DMS53 (cell line): ENCODE measurements at regions not wholly inside any gene's neighbourhood (a gene's known extent, or its start where the extent isn't known, plus 50 kb on each side); places are given as distances from the start of the nearest gene placed in this dataset.
A peak's percentile ranks its signal among the peaks of the same experiment; 100 is the strongest.
"Not testable (repeated sequence)": the region's sequence is repeated elsewhere in the genome, so short reads cannot be mapped to it uniquely, and the experiment has no call there.

ENCODE experiments used
- DNase-seq: peaks from one replicate; lab custom pipeline; 2025; lab: John Stamatoyannopoulos, UW

GRCh38 chr4:58368221-58368620 is 1258.0 kb upstream of the IGFBP7 start:
- DNase-seq: no peak

DNA sequence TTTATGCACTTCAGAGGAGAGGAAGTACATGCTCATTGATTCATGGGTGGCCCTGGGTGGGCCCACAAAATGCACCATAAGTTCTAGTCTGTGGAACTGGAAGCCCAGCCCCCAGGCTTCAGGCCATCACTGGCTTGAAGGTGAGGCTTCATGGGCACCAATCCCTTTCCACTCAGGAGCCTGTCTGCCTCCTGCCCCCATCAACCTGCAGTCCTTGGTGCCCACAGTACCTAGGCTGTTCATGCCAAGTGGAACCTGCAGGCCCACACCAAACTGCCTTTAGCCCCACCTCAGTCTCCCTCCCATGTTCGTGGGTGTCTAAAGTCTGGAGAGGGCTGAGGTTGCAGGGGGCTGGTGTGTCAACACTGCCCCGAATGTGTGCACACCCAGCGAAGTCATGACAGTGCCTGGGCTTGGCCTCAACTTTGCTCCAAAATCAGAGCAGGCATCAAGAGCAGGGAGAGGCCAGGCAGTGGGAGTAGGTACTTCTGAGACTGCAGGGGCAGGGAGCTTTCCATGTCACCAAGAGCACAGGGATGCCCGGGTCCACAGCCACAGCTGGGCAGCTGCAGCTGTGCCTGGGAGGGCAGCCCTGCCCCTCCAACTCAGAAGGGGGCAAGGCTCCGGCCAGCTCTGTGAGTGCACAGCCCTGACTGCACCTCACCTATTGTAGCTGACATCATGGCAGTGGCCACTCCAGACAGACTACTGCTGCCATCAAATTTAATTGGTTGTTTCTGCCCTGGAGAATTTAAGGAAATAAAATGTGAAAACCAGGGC is 1250.4 kb upstream of the IGFBP7 start:
- no peak for DNase-seq

GRCh38 chr4:58359590-58359989 is 1249.4 kb upstream of the IGFBP7 start:
- no peak for DNase-seq

DNA sequence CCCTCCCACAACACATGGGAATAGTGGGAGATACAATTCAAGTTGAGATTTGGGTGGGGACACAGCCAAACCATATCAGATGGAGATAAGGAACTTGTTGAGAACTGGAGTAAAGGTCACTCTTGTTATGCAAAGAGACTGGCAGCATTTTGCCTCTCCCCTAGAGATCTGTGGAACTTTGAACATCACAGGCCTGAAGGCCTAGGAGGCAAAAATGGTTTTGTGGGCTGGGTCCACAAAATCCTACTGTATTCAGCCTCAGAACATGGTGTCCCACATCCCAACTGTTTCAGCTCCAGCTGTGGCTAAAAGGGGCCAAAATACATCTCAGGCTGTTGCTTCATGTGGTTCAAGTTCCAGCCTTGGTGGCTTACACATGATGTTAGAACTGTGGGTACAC is 1247.8 kb upstream of the IGFBP7 start:
- no peak for DNase-seq

- DNase-seq: no peak
Measured at GRCh38 chr4:58325070-58325469, 1214.9 kb upstream of the IGFBP7 start.

GRCh38 chr4:58313444-58313843 is 1203.3 kb upstream of the IGFBP7 start:
- DNase-seq: no peak

DNA sequence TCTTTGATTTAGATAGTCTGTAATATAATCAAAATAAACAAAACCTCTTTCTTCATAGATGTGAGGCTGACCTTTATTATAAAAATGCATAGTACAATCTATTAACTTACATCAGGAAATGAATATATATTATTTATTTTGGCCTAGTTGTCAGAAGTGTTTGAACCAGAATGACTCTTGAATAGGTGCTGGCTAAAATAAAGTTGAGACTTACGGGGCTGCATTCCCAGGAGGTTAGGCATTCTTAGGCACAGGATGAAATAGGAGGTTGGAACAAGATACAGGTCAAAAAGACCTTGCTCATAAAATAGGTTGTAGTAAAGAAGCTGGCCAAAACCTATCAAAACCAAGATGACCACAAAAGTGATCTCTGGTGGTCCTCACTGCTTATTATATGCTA is 1193.3 kb upstream of the IGFBP7 start:
- DNase-seq: no peak

- DNase-seq: peak; percentile 2
Measured at GRCh38 chr4:58301376-58301999, 1191.3 kb upstream of the IGFBP7 start.

DNA sequence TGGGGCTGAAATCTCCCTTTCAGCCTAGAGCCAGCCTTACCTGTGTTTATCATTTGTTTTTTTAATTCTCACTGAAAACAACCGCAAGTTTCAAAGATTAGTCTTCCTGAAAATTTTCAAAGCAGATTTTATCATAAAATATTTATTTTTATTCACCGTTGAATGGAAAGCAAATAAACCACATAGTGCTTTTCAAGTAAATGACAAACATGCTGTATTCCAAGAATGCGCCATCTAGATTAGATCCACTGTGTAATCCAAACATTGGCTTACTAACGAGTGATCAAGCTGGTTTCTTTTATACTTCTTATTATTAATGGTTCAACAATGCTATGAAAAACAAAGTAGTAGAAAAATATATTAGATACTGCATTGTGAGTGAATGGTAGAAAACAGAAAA is 1176.2 kb upstream of the IGFBP7 start:
- peak; percentile 6 for DNase-seq

- DNase-seq: not testable (repeated sequence)
Measured at GRCh38 chr4:58280928-58281327, 1170.7 kb upstream of the IGFBP7 start.

DNA sequence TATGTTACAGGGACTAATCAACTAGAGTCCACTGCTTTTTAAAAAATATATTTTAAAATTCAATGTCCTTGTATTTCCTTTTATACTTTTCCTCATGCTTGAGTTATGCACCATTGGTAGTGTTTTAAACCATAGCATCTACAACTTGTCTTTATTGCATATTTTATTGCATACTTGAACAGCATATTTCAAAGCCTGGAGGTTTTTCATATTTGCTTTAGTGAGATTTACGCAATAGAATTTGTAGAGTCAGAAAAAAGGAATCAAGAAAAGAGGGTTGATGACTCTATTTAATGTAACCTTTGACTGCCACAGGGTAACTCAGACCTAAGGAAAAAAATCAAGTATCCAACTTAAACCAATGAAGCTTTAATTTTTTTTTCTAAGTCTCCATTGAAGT is 1165.7 kb upstream of the IGFBP7 start:
- no peak for DNase-seq

DNA sequence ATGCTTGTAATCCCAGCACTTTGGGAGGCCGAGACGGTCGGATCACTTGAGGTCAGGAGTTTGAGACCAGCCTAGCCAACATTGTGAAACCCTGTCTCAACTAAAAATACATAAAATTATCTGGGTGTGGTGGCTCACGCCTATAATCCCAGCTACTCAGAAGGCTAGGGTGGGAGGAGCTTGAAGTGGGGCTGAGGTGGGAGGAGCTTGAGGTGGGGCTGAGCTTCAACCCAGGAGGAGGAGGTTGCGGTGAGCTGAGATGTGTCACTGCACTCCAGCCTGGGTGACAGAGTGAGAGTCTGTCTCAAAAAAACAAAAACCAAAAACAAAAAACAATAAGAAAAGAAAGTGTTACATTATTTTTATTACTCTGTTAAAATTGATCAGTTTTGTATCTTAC is 1164.4 kb upstream of the IGFBP7 start:
- DNase-seq: no peak

GRCh38 chr4:58272311-58272710 is 1162.1 kb upstream of the IGFBP7 start:
- no peak for DNase-seq

DNA sequence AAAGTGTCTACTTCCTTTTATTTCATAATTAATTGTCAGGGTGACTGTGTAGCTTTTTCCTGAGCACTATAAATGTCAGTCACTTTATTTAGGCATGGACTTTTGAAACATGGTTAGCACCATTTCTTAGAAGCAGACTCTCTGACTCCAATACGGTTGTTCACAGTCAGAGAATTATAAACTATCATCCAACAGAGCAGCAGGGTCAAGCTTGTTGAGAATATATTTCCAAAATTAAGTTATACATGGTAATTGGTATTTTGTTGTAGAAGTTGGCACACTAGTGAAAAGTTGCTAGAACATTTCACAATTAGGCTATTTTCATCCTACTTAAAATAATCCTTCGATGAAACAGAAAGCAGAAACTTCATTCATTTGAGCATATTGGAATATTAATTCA is 1155.5 kb upstream of the IGFBP7 start:
- DNase-seq: no peak

GRCh38 chr4:58261526-58261925 is 1151.3 kb upstream of the IGFBP7 start:
- no peak for DNase-seq

DNA sequence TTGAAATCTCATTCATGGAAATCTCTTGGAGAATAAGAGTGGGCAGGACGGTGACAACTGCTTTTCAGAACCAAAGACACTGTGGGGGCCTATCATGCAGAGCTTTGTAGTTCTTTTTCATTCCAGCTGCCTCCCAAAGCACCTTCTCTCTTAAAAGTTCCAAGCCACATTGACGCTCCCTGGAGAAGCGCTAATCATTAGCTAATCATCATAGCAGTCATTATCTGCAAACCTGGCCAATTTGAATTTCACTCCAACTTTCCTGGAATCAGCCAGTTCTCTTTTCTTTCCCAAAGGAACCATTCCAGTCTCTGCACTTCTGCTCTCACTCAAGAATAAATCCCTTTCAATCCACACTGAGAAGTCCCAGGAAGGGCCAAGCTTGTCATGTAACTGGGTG is 1144.1 kb upstream of the IGFBP7 start:
- DNase-seq: no peak

- DNase-seq: no peak
Measured at GRCh38 chr4:58252656-58253055, 1142.5 kb upstream of the IGFBP7 start.

DNA sequence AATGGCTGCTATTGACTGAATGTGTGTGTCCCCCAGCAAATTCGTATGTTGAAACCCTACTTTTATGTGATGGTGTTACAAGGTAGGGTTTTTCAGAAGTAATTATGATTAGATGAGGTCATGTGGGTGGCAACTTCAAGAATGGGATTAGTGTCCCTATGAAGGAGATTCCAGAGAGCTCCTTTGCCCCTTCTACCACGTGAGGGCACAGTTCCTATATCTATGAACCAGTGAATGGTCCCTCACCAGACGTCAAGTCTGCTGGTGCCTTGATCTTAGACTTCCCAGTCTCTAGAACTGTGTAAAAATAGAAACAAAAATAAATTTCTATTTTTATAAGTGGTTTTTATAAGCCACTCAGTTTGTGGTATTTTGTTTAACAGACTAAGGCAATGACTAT is 1137.6 kb upstream of the IGFBP7 start:
- DNase-seq: peak; percentile 1

GRCh38 chr4:58225460-58225859 is 1115.3 kb upstream of the IGFBP7 start:
- peak; percentile 3 for DNase-seq

GRCh38 chr4:58219179-58219578 is 1109.0 kb upstream of the IGFBP7 start:
- DNase-seq: no peak

DNA sequence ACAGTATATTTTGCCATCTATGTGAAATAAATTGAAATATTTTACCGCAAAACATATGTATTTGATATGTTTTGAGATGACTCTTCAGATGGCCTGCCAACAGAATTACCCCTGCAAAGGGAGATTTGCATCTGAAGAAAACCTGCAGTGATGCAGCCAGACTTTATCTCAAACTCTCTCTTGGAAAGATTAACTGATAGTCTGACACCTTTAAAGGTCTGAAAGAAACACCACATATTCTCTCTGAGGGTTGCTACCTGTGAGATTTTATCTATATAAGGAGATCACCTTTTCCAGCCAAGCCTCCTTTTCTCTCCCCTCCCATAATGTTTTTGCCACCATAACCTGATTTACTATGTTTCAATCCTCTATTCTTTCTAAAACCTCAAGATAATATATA is 1106.3 kb upstream of the IGFBP7 start:
- DNase-seq: no peak

DNA sequence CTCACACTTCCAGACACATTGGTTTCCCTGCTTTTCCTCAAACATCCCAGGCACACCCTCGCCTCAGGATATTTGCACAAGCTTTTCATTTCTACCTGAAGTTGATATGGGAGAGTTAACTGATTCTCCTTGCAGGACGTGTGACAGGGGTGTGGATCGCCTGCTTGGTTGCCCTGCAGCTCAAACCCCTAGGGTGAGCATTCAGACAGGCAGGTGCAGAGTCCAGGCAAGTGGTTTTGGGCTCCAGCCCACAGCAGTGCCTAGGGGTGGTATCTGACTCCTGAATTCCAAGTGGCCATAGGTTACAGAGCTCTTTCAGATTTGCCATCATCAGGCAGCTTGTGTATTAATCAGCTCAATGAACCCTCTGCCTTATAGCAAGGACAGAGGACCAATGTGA is 1104.2 kb upstream of the IGFBP7 start:
- no peak for DNase-seq

DNA sequence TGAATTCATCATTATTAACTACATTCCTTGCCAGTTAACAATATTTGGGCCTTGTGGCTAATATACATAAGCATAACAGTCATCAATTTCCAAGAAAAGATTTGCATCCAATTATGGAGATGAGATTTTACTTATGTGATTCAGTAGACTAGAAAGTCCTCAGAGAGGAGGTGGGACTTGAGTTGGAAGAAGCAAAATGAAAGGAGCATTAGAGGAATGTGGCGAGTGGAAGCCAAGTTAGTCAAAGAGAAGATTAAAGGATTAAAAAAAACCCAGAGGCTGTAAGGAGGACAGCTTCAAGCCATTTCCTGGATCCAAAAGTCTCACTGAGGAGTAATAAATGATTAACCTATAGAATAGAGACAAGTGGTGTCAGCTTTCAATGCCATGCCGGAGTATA is 1099.4 kb upstream of the IGFBP7 start:
- DNase-seq: peak; percentile 74

DNA sequence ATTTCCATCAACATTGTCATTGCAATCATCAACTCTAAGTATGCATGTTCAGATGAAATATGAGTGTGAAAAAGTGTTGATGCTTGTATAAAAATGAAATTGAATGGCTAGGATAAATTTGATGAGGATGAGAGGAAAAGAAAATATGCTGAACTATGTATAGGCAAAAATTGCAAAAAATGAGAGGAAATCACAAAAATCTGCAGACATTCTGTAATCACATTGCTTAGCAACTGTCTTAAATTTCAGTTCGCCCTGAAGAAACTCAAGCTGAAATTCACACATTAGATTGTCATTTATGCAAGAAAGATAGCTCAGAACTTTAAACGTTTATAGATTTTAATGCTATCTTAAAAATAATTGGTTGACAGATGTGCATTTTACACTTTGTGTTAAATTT is 1098.8 kb upstream of the IGFBP7 start:
- no peak for DNase-seq
